ENCODE measurements at regions not wholly inside any gene's neighbourhood (a gene's known extent, or its start where the extent isn't known, plus 50 kb on each side); places are given as distances from the start of the nearest gene placed in this dataset.

- TF ChIP-seq CTCF (IDR thresholded peaks at IDR 0.05; ENCODE audit: insufficient read depth, low read depth, low read length) (no peak), EZH2 (IDR thresholded peaks at IDR 0.05; ENCODE audit: insufficient read depth, low read length) (no peak)
Observed at GRCh38 chr5:144779368-144779767, 608.7 kb downstream of the KCTD16 start.

All from astrocyte (in vitro differentiated cells and primary cell).